Stimulated activated CD4-positive, alpha-beta T cell treated with anti-CD3 and anti-CD28 coated beads, Interleukin-4, amount 100 ng/mL, for 1 hour (primary cell): ENCODE measurements at regions not wholly inside any gene's neighbourhood (a gene's known extent, or its start where the extent isn't known, plus 50 kb on each side); places are given as distances from the start of the nearest gene placed in this dataset.

Source experiments
- DNase-seq: peaks from one replicate; pipeline ENCODE4 v3.0.0-alpha.2; 2020

- DNase-seq, result no peak
Measured at GRCh38 chr14:104521816-104522745, 57.5 kb upstream of the C14orf180 start.

- DNase-seq, result no peak
Measured at GRCh38 chr14:104522926-104523545, 56.5 kb upstream of the C14orf180 start.

GRCh38 chr14:104523546-104523935 is 56.0 kb upstream of the C14orf180 start:
- no peak for DNase-seq

- DNase-seq, result no peak
Measured at GRCh38 chr14:104524726-104525125, 54.8 kb upstream of the C14orf180 start.

GRCh38 chr14:104526723-104527645 is 52.6 kb upstream of the C14orf180 start:
- no peak for DNase-seq

GRCh38 chr14:104527857-104528459 is 51.6 kb upstream of the C14orf180 start:
- no peak for DNase-seq

- no peak for DNase-seq
Measured at GRCh38 chr14:104528496-104528895, 51.1 kb upstream of the C14orf180 start.
